HL-60 (cell line): ENCODE measurements at regions not wholly inside any gene's neighbourhood (a gene's known extent, or its start where the extent isn't known, plus 50 kb on each side); places are given as distances from the start of the nearest gene placed in this dataset.
"Not testable (repeated sequence)": the region's sequence is repeated elsewhere in the genome, so short reads cannot be mapped to it uniquely, and the experiment has no call there.

ENCODE experiments used
- DNase-seq, 2 experiments: peaks; one replicate each; pipeline ENCODE4 v3.0.0-alpha.2; 2010 to 2020; ENCODE audit warnings: low read depth in 1 of 2, low spot score in 1 of 2
- H3K27ac ChIP-seq: fragments of 250-450 bp; sonication (Bioruptor Pico); replicated peaks from 2 replicates; pipeline ENCODE4 v1.5.1; 2020; ENCODE audit warnings: mild to moderate bottlenecking, moderate library complexity
- H3K27me3 ChIP-seq: fragments of 250-450 bp; sonication (Bioruptor Pico); 2 replicates; pipeline ENCODE4 v1.5.1; 2021; ENCODE audit warnings: mild to moderate bottlenecking, moderate library complexity; ENCODE audit not compliant: insufficient read depth, poor library complexity, severe bottlenecking
- H3K4me3 ChIP-seq: replicated peaks from 2 replicates; pipeline ENCODE4 v1.5.1; 2011; ENCODE audit warnings: mild to moderate bottlenecking, control low read depth, low read length; ENCODE audit not compliant: insufficient read depth
- CTCF ChIP-seq: IDR thresholded peaks from one replicate; pipeline ENCODE4 v1.5.1; 2011; ENCODE audit warnings: low read length, control low read depth, inconsistent platforms; ENCODE audit not compliant: insufficient read depth
- GABPA ChIP-seq: IDR thresholded peaks from 2 replicates; pipeline ENCODE4 v1.6.1; 2012; ENCODE audit warnings: low read depth
- POLR2AphosphoS5 ChIP-seq: IDR thresholded peaks from 2 replicates; pipeline ENCODE4 v1.6.1; 2012; ENCODE audit warnings: low read depth
- REST ChIP-seq: IDR thresholded peaks from 2 replicates; pipeline ENCODE4 v1.6.1; 2012; ENCODE audit warnings: low read depth; ENCODE audit not compliant: insufficient replicate concordance
- SPI1 ChIP-seq: IDR thresholded peaks from 2 replicates; pipeline ENCODE4 v1.6.1; 2012; ENCODE audit warnings: low read depth, mild to moderate bottlenecking, borderline replicate concordance

GRCh38 chrX:3994315-3994714, 280.9 kb upstream of the PRKX start:
- H3K4me3 ChIP-seq: no peak overlapping the region
- no peak overlapping the region for H3K27ac ChIP-seq
- H3K27me3 ChIP-seq: no peaks in the 10 kb centered on the region
- TF ChIP-seq CTCF: no peak
- no peak for TF ChIP-seq SPI1
- TF ChIP-seq POLR2AphosphoS5: no peak
- no peak for TF ChIP-seq REST
- no peak for DNase-seq

GRCh38 chrX:3990569-3990968, 277.1 kb upstream of the PRKX start:
- no peak overlapping the region for H3K27ac ChIP-seq
- DNase-seq: no peak
- TF ChIP-seq CTCF: no peak
- TF ChIP-seq REST: peak; percentile 90
- TF ChIP-seq POLR2AphosphoS5: no peak
- no peak for TF ChIP-seq GABPA
- no peak overlapping the region for H3K4me3 ChIP-seq
- no peaks in the 10 kb centered on the region for H3K27me3 ChIP-seq

GRCh38 chrX:3972104-3972858, 258.8 kb upstream of the PRKX start:
- not testable (repeated sequence) for DNase-seq, H3K4me3 ChIP-seq, H3K27ac ChIP-seq, H3K27me3 ChIP-seq

- TF ChIP-seq SPI1 (peak; percentile 51; the same call in 1 of the 2 replicates), REST (no peak), GABPA (no peak), POLR2AphosphoS5 (no peak), CTCF (no peak)
- Histone ChIP-seq H3K27me3 (no peaks in the 10 kb centered on the region), H3K27ac (no peak overlapping the region), H3K4me3 (no peak overlapping the region)
- no peak for DNase-seq
Measured at GRCh38 chrX:3968749-3969148, 255.3 kb upstream of the PRKX start.
